ENCODE measurements at regions not wholly inside any gene's neighbourhood (a gene's known extent, or its start where the extent isn't known, plus 50 kb on each side); places are given as distances from the start of the nearest gene placed in this dataset.
"Not testable (repeated sequence)": the region's sequence is repeated elsewhere in the genome, so short reads cannot be mapped to it uniquely, and the experiment has no call there.

GRCh38 chr6:140718021-140718420, 1343.6 kb upstream of the CITED2 start:
- no peak for TF ChIP-seq CTCF (IDR thresholded peaks at IDR 0.05; ENCODE audit: control insufficient read depth, extremely low read depth, insufficient read depth)
- DNase-seq (ENCODE audit: low read depth) = no peak
- H3K4me3 ChIP-seq (ENCODE audit: low read depth, low read length) = no peak overlapping the region

- DNase-seq (ENCODE audit: low read depth) = no peak
- no peak overlapping the region for H3K4me3 ChIP-seq (ENCODE audit: low read depth, low read length)
- TF ChIP-seq CTCF (IDR thresholded peaks at IDR 0.05; ENCODE audit: control insufficient read depth, extremely low read depth, insufficient read depth) = no peak
Observed at GRCh38 chr6:140713495-140713894, 1339.0 kb upstream of the CITED2 start.

- no peak for DNase-seq (ENCODE audit: low read depth)
- H3K4me3 ChIP-seq (ENCODE audit: low read depth, low read length) = no peak overlapping the region
- TF ChIP-seq CTCF (IDR thresholded peaks at IDR 0.05; ENCODE audit: control insufficient read depth, extremely low read depth, insufficient read depth) = no peak
Observed at GRCh38 chr6:140711019-140711613, 1336.7 kb upstream of the CITED2 start.

GRCh38 chr6:140708441-140708840, 1334.0 kb upstream of the CITED2 start:
- DNase-seq (ENCODE audit: low read depth) = no peak
- TF ChIP-seq CTCF (IDR thresholded peaks at IDR 0.05; ENCODE audit: control insufficient read depth, extremely low read depth, insufficient read depth) = no peak
- H3K4me3 ChIP-seq (ENCODE audit: low read depth, low read length) = no peak overlapping the region

GRCh38 chr6:140704008-140704407, 1329.6 kb upstream of the CITED2 start:
- not testable (repeated sequence) for H3K4me3 ChIP-seq (ENCODE audit: low read depth, low read length); DNase-seq (ENCODE audit: low read depth)

GRCh38 chr6:140697585-140697984, 1323.1 kb upstream of the CITED2 start:
- no peak for TF ChIP-seq CTCF (IDR thresholded peaks at IDR 0.05; ENCODE audit: control insufficient read depth, extremely low read depth, insufficient read depth)
- H3K4me3 ChIP-seq (ENCODE audit: low read depth, low read length) = peak overlapping the region; percentile 22
- DNase-seq (ENCODE audit: low read depth) = peak; percentile 73

- no peak overlapping the region for H3K4me3 ChIP-seq (ENCODE audit: low read depth, low read length)
- peak; percentile 34 for DNase-seq (ENCODE audit: low read depth)
- TF ChIP-seq CTCF (IDR thresholded peaks at IDR 0.05; ENCODE audit: control insufficient read depth, extremely low read depth, insufficient read depth) = no peak
Observed at GRCh38 chr6:140684776-140685550, 1310.5 kb upstream of the CITED2 start.
